Fibroblast of villous mesenchyme (primary cell): ENCODE measurements at regions not wholly inside any gene's neighbourhood (a gene's known extent, or its start where the extent isn't known, plus 50 kb on each side); places are given as distances from the start of the nearest gene placed in this dataset.
"Not testable (repeated sequence)": the region's sequence is repeated elsewhere in the genome, so short reads cannot be mapped to it uniquely, and the experiment has no call there.

ENCODE experiments used
- DNase-seq: peaks from one replicate; pipeline ENCODE4 v3.0.0-alpha.2; 2010; ENCODE audit warnings: low read depth
- H3K4me3 ChIP-seq: 2 replicates; pipeline ENCODE4 v1.5.1; 2011; ENCODE audit warnings: low read depth, mild to moderate bottlenecking, low read length
- TF ChIP-seq, protein P1 (sequence below): IDR thresholded peaks from 2 replicates; pipeline ENCODE4 v1.5.1; 2012; ENCODE audit warnings: low read depth, mild to moderate bottlenecking, low read length; ENCODE audit not compliant: insufficient read depth

DNA sequence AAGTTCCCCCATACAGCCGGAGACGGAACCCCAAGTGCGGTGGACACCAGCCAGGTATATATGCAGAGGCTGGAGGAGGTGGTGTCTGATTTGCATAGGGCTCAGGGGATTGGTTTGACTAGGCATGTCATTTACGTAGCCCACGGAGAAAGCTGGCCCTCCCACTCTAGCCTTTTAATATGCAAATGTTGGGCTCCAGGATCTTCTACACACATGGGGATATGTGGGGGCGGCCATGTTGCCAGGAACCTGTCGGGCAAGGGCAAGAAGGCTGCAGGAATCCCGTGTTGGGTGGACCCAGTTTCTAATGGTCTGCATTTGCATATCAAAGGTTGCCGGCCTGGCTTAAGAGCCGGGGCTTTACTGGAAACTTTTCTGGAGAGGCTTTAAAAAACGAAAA, 57.4 kb downstream of the FTHL17 start:
- not testable (repeated sequence) for DNase-seq, H3K4me3 ChIP-seq

DNA sequence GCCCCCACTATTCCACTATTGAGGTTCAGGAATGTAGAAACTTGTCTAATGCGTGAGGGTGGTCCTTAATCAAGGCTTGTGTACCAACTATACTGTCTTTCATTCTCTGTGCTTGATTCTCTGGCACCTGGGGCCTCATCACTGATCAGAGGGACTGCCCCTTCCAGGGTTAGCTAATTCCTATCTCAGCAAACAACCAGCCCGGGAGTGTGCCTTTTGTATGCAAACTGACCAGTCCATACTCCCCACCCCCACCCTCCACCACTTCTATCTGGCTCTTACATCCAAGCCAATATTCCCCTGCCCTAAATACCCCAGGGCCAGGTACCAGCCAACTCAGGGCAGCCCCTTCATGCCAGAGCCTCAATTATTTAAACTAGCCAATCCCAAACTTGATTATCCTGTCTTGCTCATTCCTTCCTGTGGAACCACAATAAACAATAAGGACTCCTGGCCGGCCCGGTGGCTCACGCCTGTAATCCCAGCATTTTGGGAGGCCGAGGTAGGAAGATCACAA, 59.3 kb downstream of the FTHL17 start:
- TF ChIP-seq, protein P1, sequence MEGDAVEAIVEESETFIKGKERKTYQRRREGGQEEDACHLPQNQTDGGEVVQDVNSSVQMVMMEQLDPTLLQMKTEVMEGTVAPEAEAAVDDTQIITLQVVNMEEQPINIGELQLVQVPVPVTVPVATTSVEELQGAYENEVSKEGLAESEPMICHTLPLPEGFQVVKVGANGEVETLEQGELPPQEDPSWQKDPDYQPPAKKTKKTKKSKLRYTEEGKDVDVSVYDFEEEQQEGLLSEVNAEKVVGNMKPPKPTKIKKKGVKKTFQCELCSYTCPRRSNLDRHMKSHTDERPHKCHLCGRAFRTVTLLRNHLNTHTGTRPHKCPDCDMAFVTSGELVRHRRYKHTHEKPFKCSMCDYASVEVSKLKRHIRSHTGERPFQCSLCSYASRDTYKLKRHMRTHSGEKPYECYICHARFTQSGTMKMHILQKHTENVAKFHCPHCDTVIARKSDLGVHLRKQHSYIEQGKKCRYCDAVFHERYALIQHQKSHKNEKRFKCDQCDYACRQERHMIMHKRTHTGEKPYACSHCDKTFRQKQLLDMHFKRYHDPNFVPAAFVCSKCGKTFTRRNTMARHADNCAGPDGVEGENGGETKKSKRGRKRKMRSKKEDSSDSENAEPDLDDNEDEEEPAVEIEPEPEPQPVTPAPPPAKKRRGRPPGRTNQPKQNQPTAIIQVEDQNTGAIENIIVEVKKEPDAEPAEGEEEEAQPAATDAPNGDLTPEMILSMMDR = no peak
- H3K4me3 ChIP-seq = no peak overlapping the region
- no peak for DNase-seq

DNA sequence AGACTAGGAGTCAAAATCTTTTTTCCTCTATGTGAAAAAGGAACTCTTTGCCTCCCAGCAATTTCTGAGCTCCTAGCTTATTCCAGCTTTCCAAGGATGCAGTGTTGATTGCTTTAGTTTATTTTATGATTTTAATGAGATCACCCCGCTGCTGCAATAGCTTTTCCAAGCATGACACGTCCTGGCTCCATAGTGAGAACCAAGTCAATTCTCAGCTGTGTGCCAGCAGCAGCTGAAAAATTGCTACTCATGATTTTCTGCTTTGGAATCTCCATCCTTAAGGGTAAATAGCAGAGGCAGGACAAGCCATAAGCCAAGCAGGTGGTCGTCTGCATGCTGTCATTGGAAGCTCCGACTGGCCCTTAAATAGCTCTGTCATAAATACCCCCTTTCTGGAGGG, 64.5 kb downstream of the FTHL17 start:
- TF ChIP-seq, protein P1 = no peak
- DNase-seq = no peak
- no peak overlapping the region for H3K4me3 ChIP-seq

DNA sequence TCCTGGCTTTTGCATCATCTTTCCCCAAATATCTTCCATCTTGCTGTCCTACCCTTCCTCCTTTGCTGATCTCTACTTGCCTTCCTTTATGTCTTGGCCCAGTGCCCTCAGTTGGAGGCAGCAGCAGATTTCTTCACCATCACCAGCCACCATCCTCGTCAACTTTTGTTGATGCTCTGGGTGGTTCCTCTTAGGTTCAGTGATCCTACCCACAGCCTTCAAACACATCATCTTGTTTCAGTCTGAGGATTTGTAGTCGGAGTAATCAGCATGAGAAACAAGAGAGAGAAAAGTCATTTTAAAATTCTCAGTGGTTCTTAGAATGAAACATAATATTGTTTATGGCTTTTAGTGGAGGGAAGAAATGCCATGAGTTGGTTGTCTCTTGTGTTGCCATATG, 65.8 kb downstream of the FTHL17 start:
- no peak for DNase-seq
- TF ChIP-seq, protein P1 = no peak
- no peak overlapping the region for H3K4me3 ChIP-seq

DNA sequence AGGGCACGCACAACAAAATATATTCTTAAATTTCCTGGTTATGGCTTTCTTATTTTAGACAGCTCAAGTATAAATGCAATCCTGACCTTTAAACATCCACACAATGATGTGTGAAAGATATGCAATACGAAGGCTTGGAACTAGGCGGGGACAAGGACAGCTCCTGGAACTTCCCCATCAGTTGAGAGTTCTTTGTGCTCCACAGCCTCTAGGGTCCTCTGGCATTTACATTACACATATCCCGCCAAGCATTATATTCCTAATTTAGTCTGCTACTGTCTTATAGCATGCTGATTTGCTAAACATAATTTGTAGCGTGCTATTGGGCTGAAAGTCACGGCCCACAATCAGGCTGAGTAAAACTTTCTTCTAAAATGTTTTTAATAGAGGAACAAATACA, 74.4 kb downstream of the FTHL17 start:
- TF ChIP-seq, protein P1 = no peak
- DNase-seq = no peak
- H3K4me3 ChIP-seq = no peak overlapping the region

DNA sequence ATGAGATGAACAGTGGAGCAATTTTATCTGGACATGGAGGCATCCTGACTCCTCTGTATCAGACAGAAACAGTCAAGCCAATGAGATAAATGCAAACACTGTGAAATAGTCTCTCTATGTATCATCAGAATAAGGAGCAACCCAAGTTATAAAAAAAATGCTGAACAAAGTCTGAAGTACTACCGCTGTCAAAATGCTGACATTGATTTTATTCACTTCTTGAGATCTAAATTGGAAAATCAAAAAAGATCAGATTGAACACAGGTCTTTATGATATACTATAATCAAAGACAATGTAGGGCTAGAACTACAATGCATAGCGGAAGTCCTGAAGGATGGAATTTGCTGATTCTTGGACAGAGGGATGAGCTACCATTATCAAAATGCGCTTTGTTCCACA, 76.1 kb downstream of the FTHL17 start:
- TF ChIP-seq, protein P1 = no peak
- no peak overlapping the region for H3K4me3 ChIP-seq
- no peak for DNase-seq

DNA sequence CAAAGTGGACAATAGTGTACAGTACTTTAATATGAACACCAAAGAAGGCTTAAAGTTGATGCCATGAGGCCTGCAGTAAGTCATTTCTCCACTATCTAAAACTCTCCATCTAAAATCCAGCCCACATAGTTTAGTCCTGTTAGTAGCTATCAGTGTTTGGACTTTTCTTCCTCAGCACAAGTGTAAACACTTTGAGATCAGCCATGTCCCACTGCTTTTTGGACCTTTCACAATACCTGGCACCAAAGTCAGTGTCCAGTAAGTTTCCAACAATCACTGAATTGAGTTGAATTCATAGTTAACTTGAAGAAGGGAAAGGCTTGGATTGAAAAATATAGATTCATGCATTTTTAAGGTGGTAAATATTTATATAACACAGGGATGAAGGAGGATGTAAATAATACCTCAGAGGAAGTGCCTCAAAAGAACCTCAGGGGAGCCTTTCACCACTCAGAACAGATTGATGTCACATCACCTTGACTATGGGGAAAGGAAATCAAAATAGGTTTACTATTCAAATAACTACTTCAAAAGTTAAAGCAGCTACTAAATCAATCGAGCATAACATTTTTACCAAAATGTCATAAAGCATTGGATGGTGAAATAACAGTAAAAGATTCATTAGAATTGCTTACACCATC, 76.7 kb downstream of the FTHL17 start:
- TF ChIP-seq, protein P1 = no peak
- no peak for DNase-seq

DNA sequence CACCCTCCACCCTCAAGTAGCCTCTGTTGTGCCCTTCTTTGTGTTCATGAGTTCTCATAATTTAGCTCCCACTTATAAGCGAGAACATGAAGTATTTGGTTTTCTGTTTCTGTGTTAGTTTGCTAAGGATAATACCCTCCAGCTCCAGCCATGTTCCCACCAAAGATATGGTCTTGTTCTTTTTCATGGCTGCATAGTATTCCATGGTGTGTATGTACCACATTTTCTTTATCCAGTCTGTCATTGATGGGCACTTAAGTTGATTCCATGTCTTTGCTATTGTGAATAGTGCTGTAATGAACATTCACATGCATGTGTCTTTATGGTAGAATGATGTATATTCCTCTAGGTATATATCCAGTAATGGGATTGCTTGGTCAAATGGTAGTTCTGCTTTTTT, 77.8 kb downstream of the FTHL17 start:
- H3K4me3 ChIP-seq, DNase-seq: not testable (repeated sequence)

More for the DNA sequence above, 76.7 kb downstream of the FTHL17 start:
- H3K4me3 ChIP-seq = no peak overlapping the region
